HG03460 (cell line): ENCODE measurements at regions not wholly inside any gene's neighbourhood (a gene's known extent, or its start where the extent isn't known, plus 50 kb on each side); places are given as distances from the start of the nearest gene placed in this dataset.
"Not testable (repeated sequence)": the region's sequence is repeated elsewhere in the genome, so short reads cannot be mapped to it uniquely, and the experiment has no call there.

Experiments
- ATAC-seq: cut with Tn5 transposase; IDR thresholded peaks from one replicate; pipeline ENCODE4 v1.9.1; 2021; ENCODE audit not compliant: unreplicated experiment

GRCh38 chr9:126056312-126057021 lies 270.2 kb upstream of the MVB12B start:
- ATAC-seq = no peak

- ATAC-seq = no peak
Measured at GRCh38 chr9:126057121-126057825, 269.4 kb upstream of the MVB12B start.

- ATAC-seq = no peak
Measured at GRCh38 chr9:126058011-126058531, 268.6 kb upstream of the MVB12B start.

GRCh38 chr9:126058591-126058990 lies 268.0 kb upstream of the MVB12B start:
- no peak for ATAC-seq

GRCh38 chr9:126061575-126061974 lies 265.1 kb upstream of the MVB12B start:
- no peak for ATAC-seq

GRCh38 chr9:126062158-126062886 lies 264.3 kb upstream of the MVB12B start:
- no peak for ATAC-seq

GRCh38 chr9:126063326-126063725 lies 263.3 kb upstream of the MVB12B start:
- no peak for ATAC-seq

- ATAC-seq = no peak
Measured at GRCh38 chr9:126066131-126066530, 260.5 kb upstream of the MVB12B start.

GRCh38 chr9:126067031-126067734 lies 259.4 kb upstream of the MVB12B start:
- ATAC-seq = no peak

- no peak for ATAC-seq
Measured at GRCh38 chr9:126068534-126069230, 257.9 kb upstream of the MVB12B start.

GRCh38 chr9:126069400-126069955 lies 257.2 kb upstream of the MVB12B start:
- no peak for ATAC-seq

- ATAC-seq = no peak
Measured at GRCh38 chr9:126070058-126070655, 256.5 kb upstream of the MVB12B start.

- ATAC-seq = no peak
Measured at GRCh38 chr9:126071076-126071750, 255.4 kb upstream of the MVB12B start.

- not testable (repeated sequence) for ATAC-seq
Measured at GRCh38 chr9:126077656-126078055, 249.0 kb upstream of the MVB12B start.

GRCh38 chr9:126080641-126081040 lies 246.0 kb upstream of the MVB12B start:
- no peak for ATAC-seq

- no peak for ATAC-seq
Measured at GRCh38 chr9:126081746-126082145, 244.9 kb upstream of the MVB12B start.

- no peak for ATAC-seq
Measured at GRCh38 chr9:126084008-126084407, 242.6 kb upstream of the MVB12B start.

- no peak for ATAC-seq
Measured at GRCh38 chr9:126084696-126085095, 241.9 kb upstream of the MVB12B start.

GRCh38 chr9:126085170-126085569 lies 241.5 kb upstream of the MVB12B start:
- no peak for ATAC-seq
